Loucy (cell line): ENCODE measurements at regions not wholly inside any gene's neighbourhood (a gene's known extent, or its start where the extent isn't known, plus 50 kb on each side); places are given as distances from the start of the nearest gene placed in this dataset.

Experiments used
- EZH2phosphoT487 ChIP-seq: fragments of 200-600 bp; IDR thresholded peaks from 2 replicates; pipeline ENCODE4 v1.6.1; 2018; ENCODE audit warnings: antibody characterized with exemption, mild to moderate bottlenecking, moderate library complexity, borderline replicate concordance
- TF ChIP-seq, protein P1 (sequence below): fragments of 200-600 bp; sonication (generic); conservative IDR thresholded peaks from 2 replicates; pipeline ENCODE4 v1.5.1; 2014; ENCODE audit warnings: mild to moderate bottlenecking, antibody characterized with exemption, low read length

DNA sequence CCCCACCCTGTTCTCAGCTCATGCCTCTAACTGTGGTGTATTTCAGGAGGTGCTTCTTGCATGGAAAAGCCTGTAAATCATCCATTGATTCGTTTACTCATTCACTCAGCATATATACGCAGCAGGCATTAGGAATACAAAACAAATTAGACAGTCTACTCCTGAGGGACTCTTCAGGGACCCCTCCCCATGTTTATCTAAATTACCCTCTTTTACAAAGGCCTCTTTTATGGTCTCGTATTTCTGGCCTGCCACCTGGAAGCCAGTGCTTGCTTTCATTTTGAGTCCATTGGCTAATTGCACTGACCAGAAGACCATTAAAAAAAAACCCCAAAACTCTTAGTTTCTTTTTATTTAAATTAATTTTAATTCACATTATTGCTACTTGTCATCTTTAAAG, 134.4 kb downstream of the DACT1 start:
- TF ChIP-seq, protein P1, sequence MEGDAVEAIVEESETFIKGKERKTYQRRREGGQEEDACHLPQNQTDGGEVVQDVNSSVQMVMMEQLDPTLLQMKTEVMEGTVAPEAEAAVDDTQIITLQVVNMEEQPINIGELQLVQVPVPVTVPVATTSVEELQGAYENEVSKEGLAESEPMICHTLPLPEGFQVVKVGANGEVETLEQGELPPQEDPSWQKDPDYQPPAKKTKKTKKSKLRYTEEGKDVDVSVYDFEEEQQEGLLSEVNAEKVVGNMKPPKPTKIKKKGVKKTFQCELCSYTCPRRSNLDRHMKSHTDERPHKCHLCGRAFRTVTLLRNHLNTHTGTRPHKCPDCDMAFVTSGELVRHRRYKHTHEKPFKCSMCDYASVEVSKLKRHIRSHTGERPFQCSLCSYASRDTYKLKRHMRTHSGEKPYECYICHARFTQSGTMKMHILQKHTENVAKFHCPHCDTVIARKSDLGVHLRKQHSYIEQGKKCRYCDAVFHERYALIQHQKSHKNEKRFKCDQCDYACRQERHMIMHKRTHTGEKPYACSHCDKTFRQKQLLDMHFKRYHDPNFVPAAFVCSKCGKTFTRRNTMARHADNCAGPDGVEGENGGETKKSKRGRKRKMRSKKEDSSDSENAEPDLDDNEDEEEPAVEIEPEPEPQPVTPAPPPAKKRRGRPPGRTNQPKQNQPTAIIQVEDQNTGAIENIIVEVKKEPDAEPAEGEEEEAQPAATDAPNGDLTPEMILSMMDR: no peak
- no peak for TF ChIP-seq EZH2phosphoT487
